ENCODE measurements at regions not wholly inside any gene's neighbourhood (a gene's known extent, or its start where the extent isn't known, plus 50 kb on each side); places are given as distances from the start of the nearest gene placed in this dataset.
A peak's percentile ranks its signal among the peaks of the same experiment; 100 is the strongest.

DNA sequence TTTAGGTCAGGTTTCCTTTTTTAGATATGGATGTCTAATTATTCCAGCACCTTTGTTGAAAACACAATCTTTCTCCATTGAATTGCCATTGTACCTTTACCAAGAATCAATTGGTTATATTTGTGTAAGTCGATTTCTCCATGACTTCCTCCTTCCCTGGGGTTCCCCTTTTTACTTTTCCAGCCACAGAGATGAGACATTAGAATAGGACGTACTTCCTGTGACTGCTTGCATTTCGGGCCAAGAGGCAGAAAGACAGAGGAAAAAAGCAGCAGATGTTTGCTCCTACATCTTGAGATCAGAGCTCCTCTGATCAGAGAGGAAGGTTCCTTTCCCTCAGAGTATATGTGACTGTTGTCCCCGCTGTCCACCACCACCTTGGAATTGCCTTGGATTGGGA lies 453.7 kb upstream of the RGS6 start:
- H3K14ac ChIP-seq (ENCODE audit: low read length in 2 of 2): no peak overlapping the region
- H3K18ac ChIP-seq (ENCODE audit: low read depth in 1 of 2, low read length in 2 of 2): peak overlapping the region in 1 of 2 experiments; percentile 34
- H3K27me3 ChIP-seq (ENCODE audit: control insufficient read depth in 1 of 2, insufficient read depth in 1 of 2, low read length in 2 of 2): no peaks in the 10 kb centered on the region
- H3K36me3 ChIP-seq (ENCODE audit: control insufficient read depth in 1 of 2, insufficient read depth in 2 of 2, low read depth in 1 of 2, low read length in 2 of 2): no peaks in the 10 kb centered on the region
- peaks cover 6% of the 10 kb centered on the region for H3K79me1 ChIP-seq (replicated peaks; ENCODE audit: low read length, poor library complexity, severe bottlenecking)
- no peak overlapping the region for H3K4me3 ChIP-seq (ENCODE audit: insufficient read depth in 1 of 2, low read depth in 1 of 2, low read length in 2 of 2)
- no peak overlapping the region for H3K4ac ChIP-seq (ENCODE audit: low read depth in 1 of 2, low read length in 2 of 2)
- no peaks in the 10 kb centered on the region for H3K9me3 ChIP-seq (ENCODE audit: control insufficient read depth, low read length)
- no peak overlapping the region for H2AFZ ChIP-seq (ENCODE audit: low read depth, low read length)
- no peak overlapping the region for H3K23ac ChIP-seq (ENCODE audit: low read length in 2 of 2)
- DNase-seq: peak; percentile 65
- no peak overlapping the region for H2BK12ac ChIP-seq (ENCODE audit: low read length in 2 of 2)
- no peak overlapping the region for H3K27ac ChIP-seq (ENCODE audit: low read length, poor library complexity, severe bottlenecking)
- H2BK120ac ChIP-seq (ENCODE audit: low read depth, low read length): no peak overlapping the region
- 64% methylated on average over 3 of the region's 4 CpGs for WGBS
- H3K4me1 ChIP-seq (ENCODE audit: control insufficient read depth, insufficient read depth, low read depth, low read length): no peaks in the 10 kb centered on the region
- H2BK15ac ChIP-seq (ENCODE audit: low read depth, poor library complexity, severe bottlenecking): no peak overlapping the region
- no peak overlapping the region for H4K91ac ChIP-seq (ENCODE audit: low read length)
- H4K8ac ChIP-seq (ENCODE audit: low read length): no peak overlapping the region
- H2BK5ac ChIP-seq (ENCODE audit: low read depth, low read length, poor library complexity, severe bottlenecking): no peak overlapping the region
- no peak overlapping the region for H3K4me2 ChIP-seq (ENCODE audit: low read length, poor library complexity, severe bottlenecking)
- peak overlapping the region; percentile 70 for H3K9ac ChIP-seq (ENCODE audit: low read length)
- no peak overlapping the region for H2AK5ac ChIP-seq (ENCODE audit: low read length, severe bottlenecking)

DNA sequence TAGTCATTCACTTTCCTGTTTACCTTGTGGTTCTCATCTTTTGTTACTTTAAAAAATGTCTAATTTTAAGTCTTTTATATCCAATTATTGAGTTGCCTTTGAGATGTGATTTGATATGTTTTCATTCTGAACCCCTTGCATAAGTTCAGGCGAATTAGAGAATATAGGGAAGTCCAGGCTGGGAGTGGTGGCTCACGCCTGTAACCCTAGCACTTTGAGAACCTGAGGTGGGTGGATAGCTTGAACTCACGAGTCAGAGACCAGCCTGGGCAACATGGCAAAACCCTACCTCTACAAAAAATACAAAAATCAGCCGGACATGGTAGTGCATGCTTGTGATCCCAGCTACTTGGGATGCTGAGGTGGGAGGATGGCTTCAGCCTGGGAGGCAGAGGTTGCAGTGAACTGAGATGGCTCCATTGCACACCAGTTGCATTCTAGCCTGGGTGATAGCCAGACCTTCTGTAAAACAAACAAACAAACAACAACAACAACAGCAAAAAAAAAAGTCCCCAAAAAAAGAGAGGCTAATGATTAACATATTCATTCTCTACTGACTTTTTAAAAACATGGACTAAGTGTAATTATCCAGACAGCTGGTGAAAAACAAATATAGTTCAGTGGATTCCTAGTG lies 451.1 kb upstream of the RGS6 start:
- Histone ChIP-seq H2BK12ac (ENCODE audit: low read length in 2 of 2) (no peak overlapping the region), H3K9ac (ENCODE audit: low read length) (no peak overlapping the region), H3K14ac (ENCODE audit: low read length in 2 of 2) (no peak overlapping the region), H3K4me1 (ENCODE audit: control insufficient read depth, insufficient read depth, low read depth, low read length) (no peaks in the 10 kb centered on the region), H2BK15ac (ENCODE audit: low read depth, poor library complexity, severe bottlenecking) (no peak overlapping the region), H3K4me3 (ENCODE audit: insufficient read depth in 1 of 2, low read depth in 1 of 2, low read length in 2 of 2) (no peak overlapping the region), H4K91ac (ENCODE audit: low read length) (no peak overlapping the region), H3K4ac (ENCODE audit: low read depth in 1 of 2, low read length in 2 of 2) (no peak overlapping the region), H3K36me3 (ENCODE audit: control insufficient read depth in 1 of 2, insufficient read depth in 2 of 2, low read depth in 1 of 2, low read length in 2 of 2) (no peaks in the 10 kb centered on the region), H3K18ac (ENCODE audit: low read depth in 1 of 2, low read length in 2 of 2) (peak overlapping the region in 1 of 2 experiments; percentile 34), H3K27me3 (ENCODE audit: control insufficient read depth in 1 of 2, insufficient read depth in 1 of 2, low read length in 2 of 2) (no peaks in the 10 kb centered on the region), H2BK5ac (ENCODE audit: low read depth, low read length, poor library complexity, severe bottlenecking) (no peak overlapping the region), H3K23ac (ENCODE audit: low read length in 2 of 2) (no peak overlapping the region), H2AK5ac (ENCODE audit: low read length, severe bottlenecking) (no peak overlapping the region), H3K27ac (ENCODE audit: low read length, poor library complexity, severe bottlenecking) (no peak overlapping the region), H4K8ac (ENCODE audit: low read length) (no peak overlapping the region), H2AFZ (ENCODE audit: low read depth, low read length) (no peak overlapping the region), H3K9me3 (ENCODE audit: control insufficient read depth, low read length) (no peaks in the 10 kb centered on the region), H2BK120ac (ENCODE audit: low read depth, low read length) (no peak overlapping the region), H3K79me1 (replicated peaks; ENCODE audit: low read length, poor library complexity, severe bottlenecking) (peaks cover 7% of the 10 kb centered on the region), H3K4me2 (ENCODE audit: low read length, poor library complexity, severe bottlenecking) (no peak overlapping the region)
- 93% methylated on average over 3 of the region's 4 CpGs for WGBS
- DNase-seq: no peak

DNA sequence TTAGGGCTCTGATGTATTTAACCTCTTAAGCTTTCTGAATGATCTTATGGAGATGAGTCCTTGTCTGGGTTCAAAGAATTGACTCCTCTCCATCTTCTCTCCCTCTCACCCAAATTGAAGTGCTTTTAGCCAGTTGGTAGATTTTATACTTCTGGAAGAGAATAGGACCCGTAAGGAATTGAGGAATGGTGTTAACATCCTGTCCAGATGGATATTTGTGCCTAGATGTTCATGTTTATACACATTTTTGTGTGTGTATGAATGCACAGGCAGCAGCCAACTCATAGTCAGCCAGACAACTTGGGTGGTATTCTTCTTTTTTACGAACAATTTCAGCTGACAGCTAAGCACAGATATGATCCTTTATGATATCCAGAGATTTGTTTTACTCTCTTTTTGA lies 449.6 kb upstream of the RGS6 start:
- Histone ChIP-seq H3K4me3 (ENCODE audit: insufficient read depth in 1 of 2, low read depth in 1 of 2, low read length in 2 of 2) (no peak overlapping the region), H3K23ac (ENCODE audit: low read length in 2 of 2) (no peak overlapping the region), H3K18ac (ENCODE audit: low read depth in 1 of 2, low read length in 2 of 2) (no peak overlapping the region), H3K27ac (ENCODE audit: low read length, poor library complexity, severe bottlenecking) (no peak overlapping the region), H2AFZ (ENCODE audit: low read depth, low read length) (no peak overlapping the region), H3K4me1 (ENCODE audit: control insufficient read depth, insufficient read depth, low read depth, low read length) (no peaks in the 10 kb centered on the region), H3K79me1 (replicated peaks; ENCODE audit: low read length, poor library complexity, severe bottlenecking) (peaks cover 15% of the 10 kb centered on the region), H2BK15ac (ENCODE audit: low read depth, poor library complexity, severe bottlenecking) (no peak overlapping the region), H4K91ac (ENCODE audit: low read length) (no peak overlapping the region), H3K36me3 (ENCODE audit: control insufficient read depth in 1 of 2, insufficient read depth in 2 of 2, low read depth in 1 of 2, low read length in 2 of 2) (no peaks in the 10 kb centered on the region), H3K14ac (ENCODE audit: low read length in 2 of 2) (no peak overlapping the region), H2BK12ac (ENCODE audit: low read length in 2 of 2) (no peak overlapping the region), H3K9ac (ENCODE audit: low read length) (no peak overlapping the region), H2BK120ac (ENCODE audit: low read depth, low read length) (no peak overlapping the region), H4K8ac (ENCODE audit: low read length) (no peak overlapping the region), H3K4me2 (ENCODE audit: low read length, poor library complexity, severe bottlenecking) (no peak overlapping the region), H3K27me3 (ENCODE audit: control insufficient read depth in 1 of 2, insufficient read depth in 1 of 2, low read length in 2 of 2) (no peaks in the 10 kb centered on the region), H2AK5ac (ENCODE audit: low read length, severe bottlenecking) (no peak overlapping the region), H3K4ac (ENCODE audit: low read depth in 1 of 2, low read length in 2 of 2) (no peak overlapping the region), H2BK5ac (ENCODE audit: low read depth, low read length, poor library complexity, severe bottlenecking) (no peak overlapping the region), H3K9me3 (ENCODE audit: control insufficient read depth, low read length) (no peaks in the 10 kb centered on the region)
- 41% methylated on average over 1 of the region's 2 CpGs for WGBS
- no peak for DNase-seq

DNA sequence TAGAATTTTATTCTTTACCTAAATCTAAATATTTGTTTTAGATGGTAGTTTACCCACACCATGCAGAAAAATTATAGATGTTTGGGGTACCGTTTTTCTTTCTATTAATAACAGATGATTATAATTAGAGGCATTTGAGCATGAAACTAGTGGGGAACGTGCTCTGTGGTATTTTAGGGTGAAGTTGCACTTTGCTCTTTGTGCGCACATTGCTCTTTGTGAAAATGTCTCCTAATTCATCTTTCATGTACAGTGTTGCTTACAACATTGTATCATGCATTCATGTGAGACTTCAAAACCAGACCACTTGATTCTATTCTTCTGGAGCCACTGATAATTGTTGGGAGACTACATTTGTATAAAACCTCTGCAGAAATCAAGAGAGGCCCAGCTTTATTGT lies 449.1 kb upstream of the RGS6 start:
- Histone ChIP-seq H2AK5ac (ENCODE audit: low read length, severe bottlenecking) (no peak overlapping the region), H4K91ac (ENCODE audit: low read length) (no peak overlapping the region), H3K14ac (ENCODE audit: low read length in 2 of 2) (no peak overlapping the region), H2BK12ac (ENCODE audit: low read length in 2 of 2) (no peak overlapping the region), H3K4me3 (ENCODE audit: insufficient read depth in 1 of 2, low read depth in 1 of 2, low read length in 2 of 2) (no peak overlapping the region), H3K27ac (ENCODE audit: low read length, poor library complexity, severe bottlenecking) (no peak overlapping the region), H3K36me3 (ENCODE audit: control insufficient read depth in 1 of 2, insufficient read depth in 2 of 2, low read depth in 1 of 2, low read length in 2 of 2) (no peaks in the 10 kb centered on the region), H3K9me3 (ENCODE audit: control insufficient read depth, low read length) (no peaks in the 10 kb centered on the region), H3K23ac (ENCODE audit: low read length in 2 of 2) (no peak overlapping the region), H2BK120ac (ENCODE audit: low read depth, low read length) (no peak overlapping the region), H2AFZ (ENCODE audit: low read depth, low read length) (no peak overlapping the region), H3K4ac (ENCODE audit: low read depth in 1 of 2, low read length in 2 of 2) (no peak overlapping the region), H3K4me2 (ENCODE audit: low read length, poor library complexity, severe bottlenecking) (no peak overlapping the region), H3K79me1 (replicated peaks; ENCODE audit: low read length, poor library complexity, severe bottlenecking) (peaks cover 15% of the 10 kb centered on the region), H3K9ac (ENCODE audit: low read length) (no peak overlapping the region), H4K8ac (ENCODE audit: low read length) (no peak overlapping the region), H3K18ac (ENCODE audit: low read depth in 1 of 2, low read length in 2 of 2) (no peak overlapping the region), H2BK5ac (ENCODE audit: low read depth, low read length, poor library complexity, severe bottlenecking) (no peak overlapping the region), H3K4me1 (ENCODE audit: control insufficient read depth, insufficient read depth, low read depth, low read length) (no peaks in the 10 kb centered on the region), H3K27me3 (ENCODE audit: control insufficient read depth in 1 of 2, insufficient read depth in 1 of 2, low read length in 2 of 2) (no peaks in the 10 kb centered on the region), H2BK15ac (ENCODE audit: low read depth, poor library complexity, severe bottlenecking) (no peak overlapping the region)
- no peak for DNase-seq
- WGBS: 93% methylated on average over 2 of the region's 3 CpGs

All from mesenchymal stem cell (in vitro differentiated cells and primary cell).